HG02885 (cell line): ENCODE measurements at regions not wholly inside any gene's neighbourhood (a gene's known extent, or its start where the extent isn't known, plus 50 kb on each side); places are given as distances from the start of the nearest gene placed in this dataset.

Experiments used
- ATAC-seq: cut with Tn5 transposase; IDR thresholded peaks from one replicate; pipeline ENCODE4 v1.9.1; 2021; ENCODE audit warnings: mild to moderate bottlenecking; ENCODE audit not compliant: unreplicated experiment, poor library complexity

GRCh38 chr7:106166651-106167342 lies 54.7 kb upstream of the SYPL1 start:
- no peak for ATAC-seq

GRCh38 chr7:106165337-106165736 lies 53.2 kb upstream of the SYPL1 start:
- ATAC-seq, result no peak

- ATAC-seq, result no peak
Measured at GRCh38 chr7:106163257-106163656, 51.1 kb upstream of the SYPL1 start.
